ENCODE measurements at regions not wholly inside any gene's neighbourhood (a gene's known extent, or its start where the extent isn't known, plus 50 kb on each side); places are given as distances from the start of the nearest gene placed in this dataset.
A peak's percentile ranks its signal among the peaks of the same experiment; 100 is the strongest.

GRCh38 chr2:176518823-176519222, 249.6 kb downstream of the MTX2 start:
- Histone ChIP-seq H3K4me1 (ENCODE audit: control insufficient read depth, insufficient read depth, low read length) (no peaks in the 10 kb centered on the region), H3K36me3 (ENCODE audit: control insufficient read depth in 2 of 2, insufficient read depth in 1 of 2, low read length in 2 of 2) (no peaks in the 10 kb centered on the region), H3K9me3 (ENCODE audit: control insufficient read depth, insufficient read depth, low read depth, low read length) (no peaks in the 10 kb centered on the region), H3K4me3 (ENCODE audit: low read depth, low read length) (no peak overlapping the region), H3K27ac (ENCODE audit: extremely low read depth, low read depth, low read length) (no peak overlapping the region)
- ChIA-PET CTCF (interaction anchor here (1.8 kb wide), 1 partner anchor 35 kb away, joined by 7 read pairs; no protein-coding TSS in a partner anchor), POLR2A (no interaction called here)
- no peak for TF ChIP-seq ZNF140 (tag by site-specific recombination; IDR thresholded peaks at IDR 0.05)
- TF ChIP-seq ZBTB17 (tag by site-specific recombination; IDR thresholded peaks at IDR 0.05), result peak; percentile 60
- TF ChIP-seq ZSCAN5A (tag by site-specific recombination; IDR thresholded peaks at IDR 0.05), result no peak

GRCh38 chr2:176521878-176522670, 252.8 kb downstream of the MTX2 start:
- no peak overlapping the region for H3K27ac ChIP-seq (ENCODE audit: extremely low read depth, low read depth, low read length)
- no peaks in the 10 kb centered on the region for H3K4me1 ChIP-seq (ENCODE audit: control insufficient read depth, insufficient read depth, low read length)
- ChIA-PET CTCF (interaction anchor here (1.1 to 1.7 kb wide), 2 partner anchors 32 to 68 kb away, joined by 3 to 6 read pairs; no protein-coding TSS in a partner anchor), POLR2A (no interaction called here)
- H3K9me3 ChIP-seq (ENCODE audit: control insufficient read depth, insufficient read depth, low read depth, low read length), result no peaks in the 10 kb centered on the region
- no peak overlapping the region for H3K4me3 ChIP-seq (ENCODE audit: low read depth, low read length)
- no peaks in the 10 kb centered on the region for H3K36me3 ChIP-seq (ENCODE audit: control insufficient read depth in 2 of 2, insufficient read depth in 1 of 2, low read length in 2 of 2)
- TF ChIP-seq ZNF791 (tag by site-specific recombination; IDR thresholded peaks at IDR 0.05) (no peak), ATF2 (tag by site-specific recombination; IDR thresholded peaks at IDR 0.05; ENCODE audit: low read depth) (peak; percentile 51; the same call in 1 of the 2 replicates)

GRCh38 chr2:176525086-176525485, 255.8 kb downstream of the MTX2 start:
- ChIA-PET POLR2A (no interaction called here), CTCF (interaction anchor here (1.1 kb wide), 1 partner anchor 71 kb away, joined by 3 read pairs; no protein-coding TSS in a partner anchor)
- H3K27ac ChIP-seq (ENCODE audit: extremely low read depth, low read depth, low read length), result no peak overlapping the region
- H3K9me3 ChIP-seq (ENCODE audit: control insufficient read depth, insufficient read depth, low read depth, low read length), result no peaks in the 10 kb centered on the region
- H3K4me3 ChIP-seq (ENCODE audit: low read depth, low read length), result no peak overlapping the region
- H3K4me1 ChIP-seq (ENCODE audit: control insufficient read depth, insufficient read depth, low read length), result no peaks in the 10 kb centered on the region
- no peak for TF ChIP-seq ZNF777 (tag by site-specific recombination; IDR thresholded peaks at IDR 0.05; ENCODE audit: borderline replicate concordance)
- TF ChIP-seq ZSCAN30 (tag by site-specific recombination; IDR thresholded peaks at IDR 0.05), result no peak
- no peak for TF ChIP-seq ZNF433 (tag by site-specific recombination; IDR thresholded peaks at IDR 0.05; ENCODE audit: low read depth)
- TF ChIP-seq ZBTB49 (tag by site-specific recombination; IDR thresholded peaks at IDR 0.05; ENCODE audit: low read depth), result no peak
- TF ChIP-seq ZNF157 (tag by site-specific recombination; IDR thresholded peaks at IDR 0.05), result no peak
- no peak for TF ChIP-seq ZNF629 (tag by site-specific recombination; IDR thresholded peaks at IDR 0.05)
- TF ChIP-seq ZNF350 (tag by site-specific recombination; IDR thresholded peaks at IDR 0.05), result no peak
- no peak for TF ChIP-seq SALL2 (tag by site-specific recombination; IDR thresholded peaks at IDR 0.05; ENCODE audit: borderline replicate concordance)
- H3K36me3 ChIP-seq (ENCODE audit: control insufficient read depth in 2 of 2, insufficient read depth in 1 of 2, low read length in 2 of 2), result no peaks in the 10 kb centered on the region
